IMR-90 (cell line): ENCODE measurements at regions not wholly inside any gene's neighbourhood (a gene's known extent, or its start where the extent isn't known, plus 50 kb on each side); places are given as distances from the start of the nearest gene placed in this dataset.

Experiments
- CTCF ChIP-seq: conservative IDR thresholded peaks from 2 replicates; pipeline ENCODE4 v1.5.1; 2012; ENCODE audit warnings: mild to moderate bottlenecking, low read depth, low read length, improper control_type of control experiment
- FOS ChIP-seq: fragments of 150-350 bp; IDR thresholded peaks from 2 replicates; pipeline ENCODE4 v1.6.1; 2016; ENCODE audit warnings: low read depth, low read length
- MXI1 ChIP-seq: IDR thresholded peaks from 2 replicates; pipeline ENCODE4 v1.6.1; 2012; ENCODE audit warnings: low read depth, mild to moderate bottlenecking, low read length, moderate library complexity, borderline replicate concordance
- RAD21 ChIP-seq: IDR thresholded peaks from 2 replicates; pipeline ENCODE4 v1.6.1; 2012; ENCODE audit warnings: low read length, improper control_type of control experiment
- RFX5 ChIP-seq: IDR thresholded peaks from 2 replicates; pipeline ENCODE4 v1.8.0; 2012; ENCODE audit warnings: low read depth, mild to moderate bottlenecking, low read length, moderate library complexity
- SMC3 ChIP-seq: fragments of 150-350 bp; IDR thresholded peaks from 2 replicates; pipeline ENCODE4 v1.6.1; 2016; ENCODE audit warnings: low read depth, mild to moderate bottlenecking, antibody characterized with exemption, low read length, moderate library complexity

- TF ChIP-seq CTCF (no peak), MXI1 (no peak), RAD21 (no peak), FOS (no peak), RFX5 (no peak), SMC3 (no peak)
Measured at GRCh38 chr9:134986957-134987356, 69.2 kb upstream of the FCN1 start.
